ENCODE measurements at regions not wholly inside any gene's neighbourhood (a gene's known extent, or its start where the extent isn't known, plus 50 kb on each side); places are given as distances from the start of the nearest gene placed in this dataset.
"Not testable (repeated sequence)": the region's sequence is repeated elsewhere in the genome, so short reads cannot be mapped to it uniquely, and the experiment has no call there.

DNA sequence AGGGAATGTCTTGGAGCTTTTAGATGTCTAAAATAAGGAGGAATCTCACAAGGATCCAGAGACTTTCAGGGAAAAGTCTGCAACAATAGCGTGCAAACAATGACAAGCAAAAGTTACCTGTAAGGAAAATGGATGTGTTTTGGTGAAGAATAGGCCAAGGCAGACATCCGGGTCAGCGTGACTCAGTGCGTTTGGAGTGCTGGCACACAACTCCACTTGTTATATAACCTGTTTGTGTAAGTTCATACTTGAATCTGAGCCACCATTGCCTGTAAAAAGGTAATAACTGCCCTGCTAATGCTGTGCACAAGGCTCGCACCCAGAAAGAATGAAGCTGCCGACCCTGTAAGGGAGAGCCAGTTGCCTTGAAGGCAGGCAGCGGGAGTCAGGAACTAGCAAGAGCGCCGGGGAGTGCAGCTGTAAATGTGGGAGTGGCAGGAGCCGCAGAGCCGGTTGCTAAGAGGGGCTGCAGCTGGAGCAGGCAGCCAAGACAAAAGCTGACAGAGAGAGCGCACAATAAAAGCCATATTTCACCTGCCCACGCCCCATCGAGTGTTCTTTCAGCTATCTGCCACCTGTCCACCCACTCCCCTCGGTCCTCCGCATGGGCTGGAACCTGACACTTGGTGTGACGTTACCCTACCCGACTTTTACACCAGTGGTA, 638.5 kb upstream of the MIS18BP1 start:
- no peaks in the 10 kb centered on the region for H3K27me3 ChIP-seq (ENCODE audit: control insufficient read depth in 3 of 3, insufficient read depth in 3 of 3, low read length in 3 of 3)

DNA sequence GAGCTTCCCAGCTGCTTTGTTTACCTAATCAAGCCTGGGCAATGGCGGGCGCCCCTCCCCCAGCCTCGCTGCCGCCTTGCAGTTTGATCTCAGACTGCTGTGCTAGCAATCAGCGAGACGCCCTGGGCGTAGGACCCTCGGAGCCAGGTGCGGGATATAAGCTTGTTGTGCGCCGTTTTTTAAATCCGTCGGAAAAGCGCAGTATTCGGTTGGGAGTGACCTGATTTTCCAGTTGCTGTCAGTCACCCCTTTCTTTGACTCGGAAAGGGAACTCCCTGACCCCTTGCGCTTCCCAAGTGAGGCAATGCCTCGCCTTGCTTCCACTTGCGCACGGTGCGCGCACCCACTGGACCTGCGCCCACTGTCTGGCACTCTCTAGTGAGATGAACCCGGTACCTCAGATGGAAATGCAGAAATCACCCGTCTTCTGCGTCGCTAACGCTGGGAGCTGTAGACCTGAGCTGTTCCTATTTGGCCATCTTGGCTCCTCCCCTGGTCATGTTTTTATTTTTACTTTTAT, 635.8 kb upstream of the MIS18BP1 start:
- H3K9ac ChIP-seq (ENCODE audit: low read depth in 1 of 3, low read length in 3 of 3); H3K4me3 ChIP-seq (ENCODE audit: low read length in 3 of 3); H3K27ac ChIP-seq (ENCODE audit: low read depth, low read length); H3K36me3 ChIP-seq (ENCODE audit: control insufficient read depth in 3 of 3, insufficient read depth in 3 of 3, low read length in 3 of 3); H3K9me3 ChIP-seq (ENCODE audit: control insufficient read depth in 3 of 3, low read length in 3 of 3); H3K27me3 ChIP-seq (ENCODE audit: control insufficient read depth in 3 of 3, insufficient read depth in 3 of 3, low read length in 3 of 3); H3K4me1 ChIP-seq (ENCODE audit: control insufficient read depth in 3 of 3, insufficient read depth in 3 of 3, low read length in 3 of 3): not testable (repeated sequence)

More for the DNA sequence above, 638.5 kb upstream of the MIS18BP1 start:
- Histone ChIP-seq H3K4me3 (ENCODE audit: low read length in 3 of 3) (peak overlapping the region in 2 of 3 donors; percentile 14 to 42), H3K9ac (ENCODE audit: low read depth in 1 of 3, low read length in 3 of 3) (no peak overlapping the region), H3K36me3 (ENCODE audit: control insufficient read depth in 3 of 3, insufficient read depth in 3 of 3, low read length in 3 of 3) (no peaks in the 10 kb centered on the region), H3K4me1 (ENCODE audit: control insufficient read depth in 3 of 3, insufficient read depth in 3 of 3, low read length in 3 of 3) (peaks cover 0 to 2% (median 0%) of the 10 kb centered on the region in 3 donors), H3K27ac (ENCODE audit: low read depth, low read length) (no peak overlapping the region), H3K9me3 (ENCODE audit: control insufficient read depth in 3 of 3, low read length in 3 of 3) (no peaks in the 10 kb centered on the region)

DNA sequence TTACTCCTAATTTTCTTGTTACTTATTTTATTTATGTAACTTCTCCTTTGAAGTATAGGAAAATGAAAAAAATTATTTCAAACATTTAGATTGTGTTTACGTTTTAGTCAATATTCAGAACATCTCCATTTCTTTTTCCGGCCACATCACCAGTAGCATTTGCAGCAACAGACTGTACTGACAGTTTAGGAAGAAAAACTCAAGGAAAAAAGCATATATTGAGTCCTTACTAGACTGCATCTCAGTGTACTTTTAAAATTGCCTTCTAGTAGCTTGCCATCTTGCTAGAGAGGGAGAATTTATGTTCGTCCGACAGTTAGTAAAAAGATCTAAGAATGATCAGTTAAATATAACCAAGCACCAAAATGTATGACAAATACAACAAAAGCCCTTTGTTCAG, 625.0 kb upstream of the MIS18BP1 start:
- no peak overlapping the region for H3K27ac ChIP-seq (ENCODE audit: low read depth, low read length)
- peaks cover 0 to 3% (median 0%) of the 10 kb centered on the region in 3 donors for H3K9me3 ChIP-seq (ENCODE audit: control insufficient read depth in 3 of 3, low read length in 3 of 3)
- H3K36me3 ChIP-seq (ENCODE audit: control insufficient read depth in 3 of 3, insufficient read depth in 3 of 3, low read length in 3 of 3), result no peaks in the 10 kb centered on the region
- H3K9ac ChIP-seq (ENCODE audit: low read depth in 1 of 3, low read length in 3 of 3), result no peak overlapping the region
- H3K4me3 ChIP-seq (ENCODE audit: low read length in 3 of 3), result no peak overlapping the region
- H3K27me3 ChIP-seq (ENCODE audit: control insufficient read depth in 3 of 3, insufficient read depth in 3 of 3, low read length in 3 of 3), result no peaks in the 10 kb centered on the region
- H3K4me1 ChIP-seq (ENCODE audit: control insufficient read depth in 3 of 3, insufficient read depth in 3 of 3, low read length in 3 of 3), result no peaks in the 10 kb centered on the region

DNA sequence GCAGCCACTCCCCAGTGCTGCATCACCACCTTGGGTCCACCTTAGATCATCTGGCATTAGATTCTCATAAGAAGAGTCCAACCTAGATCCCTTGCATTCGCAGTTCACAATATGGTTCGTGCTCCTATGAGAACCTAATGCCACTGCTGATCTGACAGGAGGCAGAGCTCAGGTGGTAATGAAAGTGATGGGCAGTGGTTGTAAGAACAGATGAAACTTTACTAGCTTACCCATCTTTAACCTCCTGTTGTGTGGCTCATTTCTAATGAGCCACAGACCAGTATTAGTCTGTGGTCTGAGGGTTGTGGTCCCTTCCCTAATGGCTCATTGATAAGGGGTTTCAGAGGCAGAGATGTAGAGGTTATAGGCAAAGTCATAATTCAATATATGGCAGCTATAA, 615.9 kb upstream of the MIS18BP1 start:
- no peaks in the 10 kb centered on the region for H3K36me3 ChIP-seq (ENCODE audit: control insufficient read depth in 3 of 3, insufficient read depth in 3 of 3, low read length in 3 of 3)
- peaks cover 0 to 4% (median 0%) of the 10 kb centered on the region in 3 donors for H3K9me3 ChIP-seq (ENCODE audit: control insufficient read depth in 3 of 3, low read length in 3 of 3)
- no peak overlapping the region for H3K27ac ChIP-seq (ENCODE audit: low read depth, low read length)
- no peaks in the 10 kb centered on the region for H3K27me3 ChIP-seq (ENCODE audit: control insufficient read depth in 3 of 3, insufficient read depth in 3 of 3, low read length in 3 of 3)
- H3K4me1 ChIP-seq (ENCODE audit: control insufficient read depth in 3 of 3, insufficient read depth in 3 of 3, low read length in 3 of 3), result no peaks in the 10 kb centered on the region
- H3K4me3 ChIP-seq (ENCODE audit: low read length in 3 of 3), result no peak overlapping the region
- no peak overlapping the region for H3K9ac ChIP-seq (ENCODE audit: low read depth in 1 of 3, low read length in 3 of 3)

DNA sequence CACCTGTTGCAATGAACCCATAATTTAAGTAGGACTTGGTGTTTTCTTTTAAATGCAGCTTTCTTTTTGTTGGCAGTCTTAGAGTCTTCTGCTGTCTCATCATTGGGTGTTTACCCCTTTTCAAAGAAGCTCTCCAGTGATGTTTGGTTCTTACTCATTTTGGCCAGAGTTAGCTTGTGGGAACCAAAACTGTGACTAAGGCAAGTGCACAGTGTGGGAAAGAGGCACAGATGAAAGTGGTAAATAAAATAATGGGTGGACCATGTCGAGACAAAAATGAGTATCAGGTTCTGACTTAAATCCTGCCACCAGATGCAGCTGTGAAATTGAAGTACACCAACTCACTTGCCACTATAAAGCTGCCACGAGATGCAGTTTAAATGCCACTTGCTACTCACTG, 615.4 kb upstream of the MIS18BP1 start:
- no peaks in the 10 kb centered on the region for H3K36me3 ChIP-seq (ENCODE audit: control insufficient read depth in 3 of 3, insufficient read depth in 3 of 3, low read length in 3 of 3)
- H3K4me1 ChIP-seq (ENCODE audit: control insufficient read depth in 3 of 3, insufficient read depth in 3 of 3, low read length in 3 of 3), result no peaks in the 10 kb centered on the region
- H3K9me3 ChIP-seq (ENCODE audit: control insufficient read depth in 3 of 3, low read length in 3 of 3), result peaks cover 0 to 4% (median 0%) of the 10 kb centered on the region in 3 donors
- H3K27me3 ChIP-seq (ENCODE audit: control insufficient read depth in 3 of 3, insufficient read depth in 3 of 3, low read length in 3 of 3), result no peaks in the 10 kb centered on the region
- no peak overlapping the region for H3K9ac ChIP-seq (ENCODE audit: low read depth in 1 of 3, low read length in 3 of 3)
- H3K27ac ChIP-seq (ENCODE audit: low read depth, low read length), result no peak overlapping the region
- no peak overlapping the region for H3K4me3 ChIP-seq (ENCODE audit: low read length in 3 of 3)

DNA sequence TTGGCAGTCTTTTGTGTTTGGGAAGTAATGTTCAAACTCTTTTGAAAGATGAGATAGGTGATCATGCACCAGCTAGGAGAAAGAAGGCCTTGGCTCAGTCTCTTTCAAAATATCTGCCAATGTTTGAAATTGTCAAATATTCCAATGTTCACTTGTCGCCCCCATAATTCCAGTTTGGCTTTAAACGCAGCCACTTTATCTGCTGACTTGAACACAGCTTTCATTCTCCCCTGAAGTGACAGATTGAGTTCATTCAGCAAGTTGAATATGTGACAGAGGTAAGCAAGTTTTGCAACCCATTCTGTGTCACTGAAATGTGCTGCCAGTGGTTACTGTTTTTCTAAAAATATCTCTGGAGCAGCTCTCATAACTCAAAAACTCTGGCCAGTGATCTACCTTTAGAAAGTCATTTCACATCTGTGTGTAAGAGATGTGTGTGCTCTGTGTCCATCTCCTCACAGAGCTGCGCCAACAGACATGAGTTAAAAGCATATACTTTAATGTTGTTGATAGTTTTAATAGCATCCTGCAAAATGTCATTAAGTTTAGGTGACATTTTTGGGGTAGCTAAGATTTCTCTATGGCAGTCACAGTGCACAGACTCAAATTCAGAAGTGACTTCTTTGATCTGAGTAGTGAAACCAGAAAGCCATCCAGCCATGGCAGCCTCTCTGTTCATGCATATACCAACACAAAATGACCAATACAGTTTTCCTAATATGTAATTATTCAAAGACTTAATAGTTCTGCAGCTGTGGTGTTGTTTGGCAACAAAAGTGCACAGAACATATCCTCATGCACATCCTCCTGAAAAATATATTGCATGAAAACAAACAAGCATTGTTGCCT, 614.3 kb upstream of the MIS18BP1 start:
- peaks cover 0 to 4% (median 0%) of the 10 kb centered on the region in 3 donors for H3K9me3 ChIP-seq (ENCODE audit: control insufficient read depth in 3 of 3, low read length in 3 of 3)
- no peak overlapping the region for H3K4me3 ChIP-seq (ENCODE audit: low read length in 3 of 3)
- no peaks in the 10 kb centered on the region for H3K36me3 ChIP-seq (ENCODE audit: control insufficient read depth in 3 of 3, insufficient read depth in 3 of 3, low read length in 3 of 3)
- no peak overlapping the region for H3K27ac ChIP-seq (ENCODE audit: low read depth, low read length)
- H3K9ac ChIP-seq (ENCODE audit: low read depth in 1 of 3, low read length in 3 of 3), result no peak overlapping the region
- H3K27me3 ChIP-seq (ENCODE audit: control insufficient read depth in 3 of 3, insufficient read depth in 3 of 3, low read length in 3 of 3), result no peaks in the 10 kb centered on the region
- H3K4me1 ChIP-seq (ENCODE audit: control insufficient read depth in 3 of 3, insufficient read depth in 3 of 3, low read length in 3 of 3), result no peaks in the 10 kb centered on the region

DNA sequence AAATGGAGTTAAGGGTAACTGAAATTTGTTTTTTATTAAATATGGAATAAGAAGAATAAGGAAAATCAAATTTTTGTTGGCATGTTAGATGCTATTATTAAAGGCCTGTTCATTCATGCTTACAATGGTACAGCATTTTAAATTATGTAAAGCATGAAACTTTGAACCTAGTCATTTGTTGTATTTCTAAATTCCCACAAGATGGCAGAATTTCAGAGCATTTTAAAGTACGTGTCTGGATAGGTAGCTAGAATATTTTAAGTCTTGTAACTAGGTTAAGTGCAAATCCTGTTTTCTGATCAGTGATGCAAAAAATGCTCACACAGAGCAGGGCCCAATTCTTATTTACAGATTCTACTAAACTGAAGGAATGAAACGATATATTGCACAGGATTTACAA, 585.6 kb upstream of the MIS18BP1 start:
- Histone ChIP-seq H3K9ac (ENCODE audit: low read depth in 1 of 3, low read length in 3 of 3) (no peak overlapping the region), H3K9me3 (ENCODE audit: control insufficient read depth in 3 of 3, low read length in 3 of 3) (no peaks in the 10 kb centered on the region), H3K4me3 (ENCODE audit: low read length in 3 of 3) (no peak overlapping the region), H3K27me3 (ENCODE audit: control insufficient read depth in 3 of 3, insufficient read depth in 3 of 3, low read length in 3 of 3) (no peaks in the 10 kb centered on the region), H3K4me1 (ENCODE audit: control insufficient read depth in 3 of 3, insufficient read depth in 3 of 3, low read length in 3 of 3) (no peaks in the 10 kb centered on the region), H3K36me3 (ENCODE audit: control insufficient read depth in 3 of 3, insufficient read depth in 3 of 3, low read length in 3 of 3) (no peaks in the 10 kb centered on the region), H3K27ac (ENCODE audit: low read depth, low read length) (no peak overlapping the region)

DNA sequence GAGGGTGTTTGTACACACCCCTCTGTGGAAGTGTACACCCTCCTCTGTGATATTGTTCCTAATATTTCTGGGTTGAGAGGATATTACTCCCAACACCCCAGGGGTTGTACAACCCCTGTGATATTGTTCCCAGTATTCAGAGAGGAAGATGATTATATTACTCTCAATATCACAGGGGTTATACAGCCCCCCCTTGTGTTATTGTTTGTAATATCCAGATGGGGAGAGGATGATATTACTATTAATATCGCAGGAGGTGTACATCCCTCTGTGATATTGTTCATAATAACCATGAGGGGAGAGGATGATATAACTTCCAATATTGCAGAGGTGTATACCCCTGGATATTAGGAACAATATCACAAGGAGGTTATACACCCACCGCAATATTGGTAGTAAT, 566.1 kb upstream of the MIS18BP1 start:
- H3K9me3 ChIP-seq (ENCODE audit: control insufficient read depth in 3 of 3, low read length in 3 of 3), result no peaks in the 10 kb centered on the region
- no peak overlapping the region for H3K4me3 ChIP-seq (ENCODE audit: low read length in 3 of 3)
- no peak overlapping the region for H3K9ac ChIP-seq (ENCODE audit: low read depth in 1 of 3, low read length in 3 of 3)
- H3K36me3 ChIP-seq (ENCODE audit: control insufficient read depth in 3 of 3, insufficient read depth in 3 of 3, low read length in 3 of 3), result no peaks in the 10 kb centered on the region
- H3K27me3 ChIP-seq (ENCODE audit: control insufficient read depth in 3 of 3, insufficient read depth in 3 of 3, low read length in 3 of 3), result no peaks in the 10 kb centered on the region
- no peak overlapping the region for H3K27ac ChIP-seq (ENCODE audit: low read depth, low read length)
- H3K4me1 ChIP-seq (ENCODE audit: control insufficient read depth in 3 of 3, insufficient read depth in 3 of 3, low read length in 3 of 3), result no peaks in the 10 kb centered on the region

DNA sequence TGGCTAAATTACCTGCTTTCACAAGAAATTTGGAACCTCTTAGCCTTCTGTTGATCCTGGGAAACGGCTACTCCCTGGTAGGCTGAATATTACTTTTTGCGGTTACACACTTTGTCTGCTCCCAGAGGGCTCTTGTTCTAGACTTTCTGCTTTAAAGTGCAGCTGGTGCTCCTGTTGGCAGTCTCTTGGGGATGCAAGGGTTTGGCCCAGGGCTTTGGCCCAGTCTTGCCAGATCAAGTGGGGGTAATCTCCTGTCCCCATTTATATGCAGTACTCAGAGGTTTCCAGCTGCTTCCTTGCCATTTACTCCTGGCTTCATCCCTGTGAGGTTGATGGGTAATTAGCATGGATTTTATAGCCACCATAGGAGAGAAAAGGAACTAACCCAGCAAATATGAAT, 558.2 kb upstream of the MIS18BP1 start:
- no peaks in the 10 kb centered on the region for H3K9me3 ChIP-seq (ENCODE audit: control insufficient read depth in 3 of 3, low read length in 3 of 3)
- H3K4me3 ChIP-seq (ENCODE audit: low read length in 3 of 3), result no peak overlapping the region
- no peak overlapping the region for H3K9ac ChIP-seq (ENCODE audit: low read depth in 1 of 3, low read length in 3 of 3)
- no peak overlapping the region for H3K27ac ChIP-seq (ENCODE audit: low read depth, low read length)
- no peaks in the 10 kb centered on the region for H3K4me1 ChIP-seq (ENCODE audit: control insufficient read depth in 3 of 3, insufficient read depth in 3 of 3, low read length in 3 of 3)
- no peaks in the 10 kb centered on the region for H3K27me3 ChIP-seq (ENCODE audit: control insufficient read depth in 3 of 3, insufficient read depth in 3 of 3, low read length in 3 of 3)
- no peaks in the 10 kb centered on the region for H3K36me3 ChIP-seq (ENCODE audit: control insufficient read depth in 3 of 3, insufficient read depth in 3 of 3, low read length in 3 of 3)

DNA sequence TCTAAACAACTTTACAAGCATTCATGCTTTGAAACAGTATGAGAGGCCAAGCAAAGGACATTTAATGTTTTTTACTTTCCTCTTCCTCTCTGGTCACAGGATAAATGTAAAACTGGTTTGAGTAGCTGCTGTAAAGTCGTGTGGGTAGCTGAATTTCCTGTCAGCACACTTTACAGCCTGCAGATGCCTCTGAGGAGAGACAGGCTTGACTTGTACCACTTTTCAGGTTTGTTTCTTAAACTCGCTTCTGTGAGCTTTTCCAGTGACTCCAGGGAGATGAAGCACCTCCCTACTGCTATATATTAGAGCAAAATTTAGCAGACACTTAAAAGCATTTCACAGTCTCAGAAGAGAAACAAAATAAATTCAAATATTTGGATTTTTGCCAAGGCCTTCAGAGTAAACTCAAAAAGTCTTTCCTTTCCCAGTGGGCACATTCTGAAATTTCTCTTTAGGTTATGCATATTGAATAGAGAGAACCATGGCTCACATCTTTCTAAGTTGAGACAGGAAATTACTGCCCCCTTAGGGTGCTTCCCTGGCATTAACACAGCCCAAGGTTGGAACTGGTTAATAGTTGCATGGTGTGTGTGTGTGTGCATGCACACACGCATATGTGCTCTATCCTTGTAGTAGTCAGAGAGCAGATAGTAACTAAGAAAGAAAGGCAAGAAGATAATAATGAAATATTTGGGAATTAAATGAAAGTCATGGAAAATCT, 557.3 kb upstream of the MIS18BP1 start:
- H3K9me3 ChIP-seq (ENCODE audit: control insufficient read depth in 3 of 3, low read length in 3 of 3), result no peaks in the 10 kb centered on the region
- H3K4me3 ChIP-seq (ENCODE audit: low read length in 3 of 3), result no peak overlapping the region
- H3K36me3 ChIP-seq (ENCODE audit: control insufficient read depth in 3 of 3, insufficient read depth in 3 of 3, low read length in 3 of 3), result no peaks in the 10 kb centered on the region
- H3K27ac ChIP-seq (ENCODE audit: low read depth, low read length), result no peak overlapping the region
- no peaks in the 10 kb centered on the region for H3K27me3 ChIP-seq (ENCODE audit: control insufficient read depth in 3 of 3, insufficient read depth in 3 of 3, low read length in 3 of 3)
- H3K4me1 ChIP-seq (ENCODE audit: control insufficient read depth in 3 of 3, insufficient read depth in 3 of 3, low read length in 3 of 3), result no peaks in the 10 kb centered on the region
- H3K9ac ChIP-seq (ENCODE audit: low read depth in 1 of 3, low read length in 3 of 3), result no peak overlapping the region

Measured in skeletal muscle tissue (tissue), 3 donors.